GM06990 (cell line): ENCODE measurements at regions not wholly inside any gene's neighbourhood (a gene's known extent, or its start where the extent isn't known, plus 50 kb on each side); places are given as distances from the start of the nearest gene placed in this dataset.
A peak's percentile ranks its signal among the peaks of the same experiment; 100 is the strongest.

Experiments used
- DNase-seq: peaks from one replicate; pipeline ENCODE4 v3.0.0-alpha.2; 2011; ENCODE audit not compliant: insufficient read length; ENCODE audit errors: extremely low read depth
- H3K27me3 ChIP-seq: replicated peaks from 2 replicates; pipeline ENCODE4 v1.6.0; 2011; ENCODE audit warnings: low read length; ENCODE audit not compliant: control insufficient read depth, insufficient read depth
- H3K36me3 ChIP-seq: 2 replicates; pipeline ENCODE4 v1.5.1; 2011; ENCODE audit warnings: low read length; ENCODE audit not compliant: control insufficient read depth, insufficient read depth
- H3K4me3 ChIP-seq: replicated peaks from 2 replicates; pipeline ENCODE4 v1.5.1; 2011; ENCODE audit warnings: low read depth, mild to moderate bottlenecking, control low read depth, low read length
- CTCF ChIP-seq: IDR thresholded peaks from 2 replicates; pipeline ENCODE4 v1.5.1; 2011; ENCODE audit warnings: low read length, control low read depth, mild to moderate bottlenecking, inconsistent platforms; ENCODE audit not compliant: insufficient read depth, poor library complexity, severe bottlenecking

- no peak for DNase-seq
- no peak overlapping the region for H3K4me3 ChIP-seq
- TF ChIP-seq CTCF: no peak
- no peaks in the 10 kb centered on the region for H3K36me3 ChIP-seq
- no peaks in the 10 kb centered on the region for H3K27me3 ChIP-seq
These were observed 164.8 kb upstream of the ARID1B start for GRCh38 chr6:156612361-156612760.

GRCh38 chr6:156602066-156602385 is 175.2 kb upstream of the ARID1B start:
- Histone ChIP-seq H3K36me3 (no peaks in the 10 kb centered on the region), H3K27me3 (no peaks in the 10 kb centered on the region), H3K4me3 (no peak overlapping the region)
- no peak for TF ChIP-seq CTCF
- DNase-seq: no peak

- no peak for TF ChIP-seq CTCF
- H3K27me3 ChIP-seq: no peaks in the 10 kb centered on the region
- DNase-seq: peak; percentile 25
These were observed 175.8 kb upstream of the ARID1B start for GRCh38 chr6:156601152-156602065.

DNA sequence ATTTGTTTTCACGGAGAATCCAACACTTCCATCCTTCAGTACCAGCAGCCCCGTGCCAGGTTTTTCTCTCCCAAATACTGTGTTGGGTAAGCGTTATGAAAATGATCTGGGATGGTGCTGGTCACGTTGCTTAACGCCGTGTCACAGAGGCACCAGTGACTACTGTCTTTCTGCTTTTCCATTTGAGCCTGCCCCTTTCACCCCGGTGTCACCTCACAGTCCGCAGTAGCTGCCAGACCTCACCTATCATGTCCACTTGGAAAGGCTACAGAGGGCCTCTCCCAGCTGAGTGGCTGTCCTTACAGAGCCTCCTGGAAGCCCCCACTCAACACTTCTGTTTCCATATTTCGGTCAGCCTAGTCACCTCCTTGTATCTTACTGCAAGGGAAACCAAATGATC is 176.5 kb upstream of the ARID1B start:
- Histone ChIP-seq H3K36me3 (no peaks in the 10 kb centered on the region), H3K27me3 (no peaks in the 10 kb centered on the region), H3K4me3 (no peak overlapping the region)
- no peak for DNase-seq
- no peak for TF ChIP-seq CTCF

More at GRCh38 chr6:156601152-156602065, 175.8 kb upstream of the ARID1B start:
- Histone ChIP-seq H3K36me3 (no peaks in the 10 kb centered on the region), H3K4me3 (no peak overlapping the region)

GRCh38 chr6:156599978-156600590 is 177.1 kb upstream of the ARID1B start:
- H3K27me3 ChIP-seq: no peaks in the 10 kb centered on the region
- no peaks in the 10 kb centered on the region for H3K36me3 ChIP-seq
- DNase-seq: no peak
- TF ChIP-seq CTCF: no peak
- no peak overlapping the region for H3K4me3 ChIP-seq
